HG03342 (cell line): ENCODE measurements at regions not wholly inside any gene's neighbourhood (a gene's known extent, or its start where the extent isn't known, plus 50 kb on each side); places are given as distances from the start of the nearest gene placed in this dataset.
"Not testable (repeated sequence)": the region's sequence is repeated elsewhere in the genome, so short reads cannot be mapped to it uniquely, and the experiment has no call there.

Experiments used
- ATAC-seq: cut with Tn5 transposase; IDR thresholded peaks from one replicate; pipeline ENCODE4 v1.9.1; 2021; ENCODE audit warnings: mild to moderate bottlenecking, moderate library complexity; ENCODE audit not compliant: unreplicated experiment

DNA sequence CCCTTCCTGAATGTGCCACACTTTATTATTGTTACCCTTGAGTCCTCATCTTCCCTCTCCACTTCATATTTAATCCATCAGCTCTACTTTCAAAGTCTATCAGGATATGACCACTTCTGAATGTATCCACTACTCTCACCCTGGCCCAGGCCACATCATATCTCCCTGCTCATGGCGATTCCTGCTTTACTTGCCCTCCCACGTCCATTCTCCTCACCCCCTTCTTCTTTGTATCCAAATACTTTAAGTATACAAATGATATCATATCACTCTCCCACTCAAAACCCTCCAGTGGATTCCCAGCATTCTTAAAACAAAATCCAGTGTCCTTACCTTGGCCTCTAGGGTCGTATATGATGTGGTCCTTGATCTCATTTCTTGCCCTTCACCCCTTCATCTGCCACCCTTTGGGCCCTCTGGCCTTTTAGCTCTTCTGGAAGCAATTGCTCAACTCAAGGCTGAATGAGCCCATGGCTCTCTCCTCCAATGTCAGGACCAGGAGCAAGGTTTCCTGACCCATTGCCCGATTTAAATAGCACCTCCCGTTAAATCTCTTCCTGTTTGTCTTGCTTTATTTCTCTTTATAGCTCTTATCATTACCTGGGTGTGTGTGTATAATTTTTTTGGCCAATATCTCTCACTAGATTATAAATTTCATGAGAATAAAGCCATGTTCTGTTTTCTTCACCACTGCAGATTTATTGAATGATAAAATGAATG lies 205.9 kb upstream of the ECI2 start:
- ATAC-seq = no peak

DNA sequence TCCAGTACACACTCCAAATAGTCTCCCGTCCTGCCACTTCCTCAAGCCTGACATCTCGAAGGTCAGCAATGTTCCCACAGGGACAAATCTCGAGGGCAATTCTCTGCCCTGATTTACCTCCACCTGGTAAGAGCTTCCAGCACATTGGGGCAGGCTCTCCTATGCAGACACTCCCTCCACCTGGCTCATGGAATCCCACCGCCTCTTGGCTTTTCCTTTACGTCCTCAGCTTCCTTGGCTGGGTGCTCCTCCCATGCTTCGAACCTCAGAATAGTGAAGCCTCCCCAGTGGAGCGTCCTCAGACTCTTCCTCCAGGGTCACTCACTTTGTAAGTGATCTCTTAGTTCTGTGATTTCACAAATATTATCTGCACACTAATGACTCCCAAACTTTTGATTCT lies 205.2 kb upstream of the ECI2 start:
- no peak for ATAC-seq

DNA sequence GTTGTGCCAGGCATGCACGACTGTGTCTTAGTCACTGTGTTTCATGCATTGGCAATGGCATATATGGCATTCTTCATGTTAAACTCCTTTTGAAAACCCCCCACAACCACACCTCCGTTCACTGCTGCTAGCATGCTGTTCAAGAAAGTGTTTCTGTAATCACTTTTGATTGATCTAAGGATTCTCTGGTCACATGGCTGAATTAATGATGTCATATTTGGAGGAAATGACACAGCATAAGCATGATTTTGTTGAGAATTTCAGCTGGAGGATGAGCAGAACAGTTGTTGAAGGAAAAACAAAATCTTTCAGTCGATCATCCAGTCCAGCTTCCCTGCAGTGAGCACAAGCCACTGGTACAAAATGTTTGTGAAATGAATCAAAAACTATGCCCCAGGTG lies 203.5 kb upstream of the ECI2 start:
- ATAC-seq = no peak

DNA sequence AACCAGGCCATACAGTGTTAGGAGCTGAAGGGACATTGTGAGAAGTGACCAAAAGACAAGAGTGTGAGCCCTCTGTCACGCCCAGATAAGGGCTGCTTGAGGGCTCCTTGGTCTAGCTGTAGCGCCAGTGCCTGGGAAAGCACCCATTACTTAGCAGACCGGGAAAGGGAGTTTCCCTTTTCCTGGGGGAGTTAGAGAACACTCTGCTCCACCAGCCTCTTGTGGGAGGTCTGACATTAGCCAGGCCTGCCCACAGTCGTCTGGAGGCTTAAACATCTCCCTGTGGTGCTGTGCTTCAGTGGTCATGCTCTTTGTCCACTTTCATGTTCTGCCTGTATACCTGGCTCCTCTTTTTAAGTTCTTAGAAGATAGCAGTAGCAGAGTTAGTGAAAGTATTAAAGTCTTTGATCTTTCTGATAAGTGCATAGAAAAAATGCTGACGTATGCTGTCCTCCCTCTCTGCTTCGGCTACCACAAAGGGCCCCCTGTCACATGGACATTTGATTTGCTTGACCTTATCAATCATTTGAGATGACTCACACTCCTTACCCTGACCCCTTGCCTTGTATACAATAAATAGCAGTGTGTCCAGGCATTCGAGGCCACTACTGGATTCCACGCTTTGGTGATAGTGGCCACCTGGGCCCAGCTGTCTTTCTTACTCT lies 201.5 kb upstream of the ECI2 start:
- no peak for ATAC-seq

DNA sequence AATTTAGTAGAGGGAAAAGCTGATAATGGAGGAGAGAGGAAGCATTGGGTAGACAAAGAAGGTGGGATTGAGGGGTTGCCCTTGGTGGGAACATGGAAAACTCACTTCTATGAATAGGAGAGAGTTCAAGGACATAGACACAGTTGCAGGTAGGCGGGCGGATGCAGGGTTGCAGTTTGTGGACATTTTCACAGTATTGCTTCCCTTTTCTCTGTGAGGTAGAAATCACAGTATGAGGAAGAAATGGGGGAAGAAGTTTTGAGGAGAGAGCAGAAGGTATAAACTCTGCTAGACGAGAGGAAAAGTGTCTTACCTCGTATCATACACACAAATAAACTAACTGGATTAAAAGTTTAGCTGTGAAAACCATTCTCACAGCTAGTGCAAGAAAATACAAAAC lies 200.7 kb upstream of the ECI2 start:
- no peak for ATAC-seq

DNA sequence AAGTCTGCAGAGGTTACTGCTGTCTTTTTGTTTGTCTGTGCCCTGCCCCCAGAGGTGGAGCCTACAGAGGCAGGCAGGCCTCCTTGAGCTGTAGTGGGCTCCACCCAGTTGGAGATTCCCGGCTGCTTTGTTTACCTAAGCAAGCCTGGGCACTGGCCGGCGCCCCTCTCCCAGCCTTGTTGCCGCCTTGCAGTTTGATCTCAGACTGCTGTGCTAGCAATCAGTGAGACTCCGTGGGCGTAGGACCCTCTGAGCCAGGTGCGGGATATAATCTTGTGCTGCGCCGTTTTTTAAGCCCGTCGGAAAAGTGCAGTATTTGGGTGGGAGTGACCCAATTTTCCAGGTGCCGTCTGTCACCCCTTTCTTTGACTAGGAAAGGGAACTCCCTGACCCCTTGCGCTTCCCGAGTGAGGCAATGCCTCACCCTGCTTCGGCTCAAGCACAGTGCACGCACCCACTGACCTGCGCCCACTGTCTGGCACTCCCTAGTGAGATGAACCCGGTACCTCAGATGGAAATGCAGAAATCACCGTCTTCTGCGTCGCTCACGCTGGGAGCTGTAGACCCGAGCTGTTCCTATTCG lies 198.9 kb upstream of the ECI2 start:
- not testable (repeated sequence) for ATAC-seq

DNA sequence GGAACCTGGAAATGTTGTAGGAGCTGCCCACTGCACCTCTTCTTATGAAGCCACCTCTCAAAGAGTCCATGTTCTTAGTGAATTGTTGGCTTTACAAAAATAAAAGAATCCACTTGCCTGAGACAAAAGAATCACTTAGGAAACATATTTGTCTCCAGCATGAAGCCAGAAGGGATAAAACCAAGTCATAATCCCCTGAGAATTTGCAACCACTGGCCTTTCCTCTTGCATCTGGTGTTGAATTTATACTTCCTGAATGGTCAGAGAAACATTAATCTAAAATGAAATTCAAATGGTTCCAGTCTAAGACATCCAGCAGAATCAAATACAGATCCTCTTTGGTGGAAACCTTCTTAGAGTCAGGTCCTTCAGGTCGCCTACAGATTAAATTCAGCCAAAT lies 192.5 kb upstream of the ECI2 start:
- no peak for ATAC-seq

DNA sequence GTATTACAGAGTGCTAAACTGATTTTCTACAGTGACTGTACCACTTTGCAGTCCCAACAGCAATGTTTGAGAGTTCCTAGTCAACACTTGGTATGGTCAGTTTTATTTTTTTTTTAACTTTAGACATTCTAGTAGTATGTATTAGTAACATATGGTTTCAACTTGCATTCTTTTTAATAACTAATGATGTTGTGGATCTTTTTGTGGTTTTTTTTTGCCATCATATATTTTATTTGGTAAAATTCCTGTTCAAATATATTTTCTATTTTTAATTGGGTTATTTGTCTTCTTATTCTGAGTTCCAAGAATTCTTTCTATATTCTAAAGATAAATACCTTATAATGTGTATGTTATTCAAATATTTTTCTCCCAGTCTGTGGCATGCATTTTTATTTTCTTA lies 189.4 kb upstream of the ECI2 start:
- no peak for ATAC-seq

DNA sequence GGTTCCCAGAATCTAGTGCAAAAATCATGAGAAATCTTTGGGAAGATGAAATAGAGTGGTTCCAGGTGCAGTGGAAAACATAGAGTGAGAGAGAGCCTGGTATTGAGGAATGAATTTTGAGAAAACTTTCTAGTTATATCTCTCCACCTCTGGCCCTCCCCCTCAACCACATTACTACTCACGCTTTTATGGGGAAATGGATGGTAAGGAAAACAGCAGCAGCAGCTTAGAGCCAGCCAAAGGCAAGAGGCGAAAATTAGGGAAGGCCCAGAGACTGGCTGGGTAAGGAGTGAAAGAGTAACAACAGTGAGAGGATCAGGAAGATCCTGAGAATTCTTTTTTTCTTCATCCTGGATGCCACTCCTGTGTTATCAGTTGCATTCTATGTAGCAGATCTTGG lies 187.9 kb upstream of the ECI2 start:
- ATAC-seq = no peak

DNA sequence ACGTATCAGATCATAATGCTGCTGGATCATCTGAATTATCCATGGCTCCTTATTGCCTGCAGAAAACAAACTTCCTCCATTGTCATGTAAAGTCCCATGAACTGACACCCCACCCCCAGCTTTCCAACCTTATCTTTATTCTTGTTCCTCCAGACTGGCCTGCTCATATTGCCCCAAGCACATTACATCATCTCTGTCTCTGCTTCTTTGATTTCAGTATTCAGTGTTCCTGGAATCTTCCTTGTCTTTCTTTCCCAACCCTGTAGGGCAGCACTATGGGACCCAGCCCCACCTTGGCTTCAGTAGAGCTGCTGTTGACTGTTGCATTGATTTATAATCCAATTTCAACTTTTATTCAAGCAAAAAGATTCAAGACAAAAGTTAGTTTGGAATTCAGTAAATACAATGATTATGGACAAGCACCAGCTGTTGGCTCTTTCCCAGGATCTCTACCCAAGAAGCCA lies 187.5 kb upstream of the ECI2 start:
- ATAC-seq = no peak

DNA sequence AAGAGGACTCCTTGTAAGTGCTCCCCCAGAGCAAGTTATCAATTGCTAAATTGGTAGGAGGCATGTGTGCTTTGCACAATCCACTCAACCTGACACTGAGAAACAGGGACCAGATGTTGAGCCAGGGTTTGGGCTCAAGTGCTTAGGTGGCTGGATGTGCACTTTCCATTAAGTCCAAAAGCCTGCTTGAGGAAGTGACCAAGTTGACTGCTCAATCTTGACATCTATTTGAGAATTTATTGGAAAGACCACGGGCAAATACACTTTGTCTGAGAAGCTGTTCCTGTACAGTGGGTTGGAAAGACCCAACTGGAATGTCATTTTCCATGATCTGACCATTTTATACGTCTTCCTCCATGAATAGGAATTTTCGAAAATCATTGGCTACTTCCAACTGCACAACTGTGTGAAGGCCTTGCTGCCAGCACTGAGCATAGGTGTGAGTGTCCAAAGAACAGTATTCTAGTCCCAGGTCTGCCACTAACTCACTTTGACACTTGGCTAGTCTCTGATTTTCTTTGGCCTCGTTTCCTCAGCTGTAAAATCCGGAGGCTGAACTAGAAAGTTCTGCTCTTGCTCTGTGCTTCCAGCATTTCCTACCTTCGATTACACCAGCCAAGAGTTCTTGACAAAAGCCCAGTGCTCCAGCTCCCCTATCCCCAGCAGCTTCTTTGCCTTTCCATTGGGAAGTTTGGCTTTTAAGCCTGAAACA lies 186.9 kb upstream of the ECI2 start:
- ATAC-seq = no peak

DNA sequence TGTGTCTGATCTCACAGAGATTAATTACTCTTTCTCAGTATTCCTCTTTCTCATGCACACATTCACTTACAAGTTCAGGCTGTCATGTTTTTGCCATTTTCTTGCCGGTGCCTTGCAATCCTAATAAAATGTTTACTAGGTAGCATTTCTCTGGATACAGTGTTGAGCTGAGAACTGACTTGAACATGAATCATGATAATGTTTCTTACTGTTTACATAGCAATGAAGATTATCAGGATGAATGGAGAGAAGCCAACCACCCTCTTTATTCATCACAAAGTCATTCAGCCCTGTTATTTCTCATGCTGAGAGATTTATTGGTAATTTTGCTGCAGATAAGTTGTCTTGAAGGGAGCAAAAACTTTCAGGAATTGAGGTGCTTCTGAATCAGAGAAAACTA lies 185.5 kb upstream of the ECI2 start:
- no peak for ATAC-seq

DNA sequence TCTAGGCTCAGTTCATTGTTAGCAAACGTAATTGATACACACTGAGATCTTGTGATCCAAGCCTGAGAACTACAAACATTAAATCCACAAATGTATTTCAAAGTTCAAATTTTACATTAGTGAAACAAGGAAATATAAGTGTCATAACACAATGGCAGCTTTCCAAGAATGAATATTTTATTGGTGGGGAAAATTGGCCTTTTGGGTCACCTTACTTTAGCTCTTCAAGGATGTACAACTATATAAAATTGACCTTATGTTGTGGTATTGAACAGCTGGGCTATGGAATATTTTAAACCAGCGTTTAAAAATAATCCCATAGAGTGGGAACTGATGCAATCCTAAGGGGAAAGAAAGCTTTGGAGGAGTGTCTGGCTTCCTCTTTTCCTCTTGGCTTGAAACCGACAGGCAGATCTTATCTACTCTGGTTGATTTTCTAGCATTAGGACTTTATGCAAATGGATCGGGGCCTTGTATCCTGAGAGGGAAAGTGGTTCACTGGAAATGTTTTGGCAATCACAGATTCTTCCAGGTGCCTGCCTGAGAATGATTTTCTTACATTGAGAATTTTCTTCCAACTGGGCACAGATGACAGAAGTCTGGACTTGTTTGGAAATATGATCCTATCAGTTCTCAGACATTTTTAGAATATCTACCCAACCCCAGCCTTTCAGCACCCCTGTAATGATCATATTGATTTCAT lies 184.8 kb upstream of the ECI2 start:
- ATAC-seq = no peak

DNA sequence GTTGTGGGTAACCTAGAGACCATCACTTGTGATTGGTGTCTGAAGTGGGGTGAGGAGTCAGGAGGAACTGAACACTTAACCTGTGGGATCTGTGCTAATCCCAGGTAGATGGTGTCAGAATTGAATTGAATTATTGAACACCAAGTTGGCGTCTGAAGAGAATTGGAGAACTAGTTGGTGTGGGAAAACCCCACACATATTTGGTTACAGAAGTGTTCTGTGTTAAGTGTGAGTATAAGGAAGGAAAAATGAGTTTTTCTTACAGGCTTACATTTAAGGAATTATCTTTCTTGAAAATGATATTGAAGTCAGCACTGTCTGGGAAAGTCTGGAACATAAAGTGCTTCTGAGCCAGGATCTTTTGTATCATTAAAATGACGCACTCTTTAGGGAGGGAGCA lies 182.9 kb upstream of the ECI2 start:
- no peak for ATAC-seq

DNA sequence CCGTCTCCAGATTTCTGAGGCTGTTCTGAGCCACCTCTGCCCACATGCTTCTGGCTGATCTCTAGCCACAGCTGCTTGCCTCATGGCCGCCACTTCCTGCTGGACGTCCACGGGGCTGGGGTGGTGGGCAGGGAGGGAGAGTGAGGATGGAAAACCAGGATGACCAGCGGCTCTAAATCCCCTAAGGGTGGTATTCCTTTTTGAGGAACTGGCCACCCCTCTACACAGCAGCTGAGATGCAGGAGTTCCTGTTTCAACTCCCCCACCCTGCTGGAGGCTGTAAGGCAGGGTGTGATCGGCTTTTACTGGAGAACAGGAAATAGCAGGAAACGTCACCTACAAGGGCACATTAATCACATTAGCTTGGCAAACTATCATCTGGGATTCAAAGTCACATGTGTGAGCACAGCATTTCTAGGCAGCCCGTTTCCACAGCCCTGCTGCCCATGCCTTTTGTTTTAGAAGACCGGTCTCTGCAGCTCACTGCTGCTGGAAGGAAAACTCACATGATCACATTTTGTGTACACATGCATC lies 181.6 kb upstream of the ECI2 start:
- ATAC-seq = no peak

DNA sequence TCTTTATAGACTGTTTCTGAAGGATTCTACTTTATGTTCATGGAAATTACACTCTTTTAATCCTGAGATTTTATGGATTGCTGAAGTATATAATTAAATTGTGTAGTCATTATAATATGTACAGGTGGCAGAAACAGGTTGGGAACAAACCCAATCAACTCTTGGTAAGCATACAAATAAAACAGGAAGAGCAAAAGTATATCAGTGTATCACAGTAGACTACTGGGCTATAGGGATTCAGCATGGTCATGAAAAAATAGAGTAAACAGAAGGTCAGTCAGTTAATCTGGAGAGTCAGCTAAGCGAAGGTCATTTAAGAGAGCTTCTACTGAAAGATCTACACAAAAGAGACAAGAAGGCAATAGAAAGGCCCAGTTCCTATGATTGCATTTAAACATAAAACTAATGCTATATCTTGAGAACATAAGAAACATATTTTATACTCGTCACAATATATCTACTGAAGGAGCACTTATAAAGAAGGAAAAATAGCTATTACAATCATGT lies 178.9 kb upstream of the ECI2 start:
- ATAC-seq = no peak

DNA sequence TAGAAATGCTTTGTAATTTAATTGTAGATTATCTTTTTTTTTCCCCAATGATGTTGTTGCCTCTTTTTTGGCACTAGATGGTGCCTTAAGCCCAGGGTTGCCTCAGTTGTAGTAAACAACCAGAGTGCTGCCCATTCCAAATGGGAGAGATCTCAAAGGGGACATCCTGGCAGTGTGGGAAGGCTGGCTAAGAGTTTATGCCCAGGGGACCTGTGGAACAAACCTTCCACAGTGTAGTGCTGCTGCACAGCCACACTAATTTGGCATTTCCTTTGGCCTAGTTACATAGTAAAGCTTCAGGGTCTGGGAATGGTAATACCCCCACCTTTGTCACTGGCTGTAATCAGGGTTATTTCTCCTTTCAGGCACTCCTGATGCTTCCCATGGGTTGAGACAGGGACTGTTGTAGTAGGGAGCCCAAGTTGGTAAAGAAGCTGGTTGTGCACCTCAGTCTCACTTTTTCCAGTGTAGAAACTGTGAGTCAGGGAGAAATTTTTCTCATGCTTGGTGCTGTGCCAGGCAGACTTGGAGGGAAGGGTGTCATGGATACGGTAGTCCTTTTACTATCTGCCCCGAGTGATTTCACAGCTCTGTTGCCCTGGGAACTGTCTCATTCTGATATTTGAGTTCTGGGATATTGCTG lies 177.8 kb upstream of the ECI2 start:
- ATAC-seq = no peak

DNA sequence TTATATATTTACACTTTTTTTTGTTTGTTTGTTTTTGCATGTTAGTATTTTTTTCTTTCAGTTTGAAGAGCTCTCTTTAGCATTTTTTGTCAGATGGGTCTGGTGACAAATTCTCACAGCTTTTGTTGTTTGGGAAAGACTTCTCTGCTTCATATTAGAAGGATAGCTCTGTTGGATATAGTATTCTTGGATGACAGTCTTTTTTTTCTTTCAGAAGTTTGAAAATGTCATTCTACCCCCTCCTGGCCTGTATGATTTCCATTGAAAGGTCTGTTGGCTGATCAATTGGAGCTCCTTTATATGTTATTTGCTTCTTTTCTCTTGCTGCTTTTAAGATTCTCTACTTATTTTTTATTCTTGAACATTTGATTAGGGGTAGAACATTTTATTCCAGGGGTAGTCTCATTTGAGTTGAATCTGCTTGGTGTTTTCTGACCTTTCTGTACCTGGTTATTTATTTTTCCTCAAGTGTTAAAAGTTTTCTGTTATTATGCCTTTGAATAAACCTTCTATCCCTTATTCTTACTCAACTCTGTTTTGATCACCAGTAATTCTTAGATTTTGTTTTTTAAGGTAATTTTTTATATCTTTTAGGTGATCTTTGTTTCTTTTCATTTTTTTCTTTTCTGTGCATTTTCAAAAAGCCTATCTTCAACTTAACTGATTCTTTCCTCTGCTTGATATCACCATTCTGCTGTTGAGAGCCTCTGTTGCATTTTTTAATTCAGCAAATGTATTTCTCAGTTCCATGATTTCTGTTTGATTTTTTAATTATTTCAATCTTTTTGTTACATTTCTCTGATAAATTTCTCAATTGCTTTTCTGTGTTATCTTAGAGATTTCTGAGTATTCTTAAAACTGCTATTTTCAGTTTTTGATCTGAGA lies 176.8 kb upstream of the ECI2 start:
- no peak for ATAC-seq

DNA sequence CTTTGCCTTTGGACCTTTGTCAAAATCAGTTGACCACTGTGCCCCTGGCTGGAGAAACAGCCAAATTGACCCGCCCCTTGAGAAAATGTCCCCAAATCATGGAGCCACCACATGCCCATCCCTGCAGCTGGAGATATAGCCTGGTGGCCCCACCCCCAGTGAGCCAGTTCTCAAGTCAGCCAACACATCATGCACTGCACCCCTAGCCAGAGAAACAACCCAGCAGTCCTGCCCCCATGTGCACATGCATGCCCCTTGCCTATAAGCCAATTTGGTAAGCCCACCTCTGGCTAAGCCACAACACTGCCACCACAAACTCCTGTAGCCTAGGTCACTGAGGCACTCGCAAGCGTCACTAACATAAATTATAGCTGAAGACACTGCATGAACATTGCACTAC lies 174.2 kb upstream of the ECI2 start:
- no peak for ATAC-seq
